H1 (cell line): ENCODE measurements at regions not wholly inside any gene's neighbourhood (a gene's known extent, or its start where the extent isn't known, plus 50 kb on each side); places are given as distances from the start of the nearest gene placed in this dataset.

Experiments
- ASH2L ChIP-seq: fragments of 200-600, 300-600 bp; sonication (generic); IDR thresholded peaks from one replicate; pipeline ENCODE4 v1.7.1; 2017; ENCODE audit warnings: low read length
- CEBPB ChIP-seq: IDR thresholded peaks from 2 replicates; pipeline ENCODE4 v1.6.1; 2012; ENCODE audit warnings: low read depth, low read length
- PHF8 ChIP-seq: fragments of 200-600 bp; sonication (generic); conservative IDR thresholded peaks from 2 replicates; pipeline ENCODE4 v1.7.1; 2012; ENCODE audit warnings: low read depth, mild to moderate bottlenecking, inconsistent platforms, low read length, moderate library complexity
- RBBP5 ChIP-seq: IDR thresholded peaks from 2 replicates; pipeline ENCODE4 v1.7.1; 2012; ENCODE audit warnings: low read depth, mild to moderate bottlenecking, inconsistent platforms, low read length, moderate library complexity, borderline replicate concordance
- SIN3A ChIP-seq, 2 experiments: IDR thresholded peaks in 1 of 2; conservative IDR thresholded peaks in 1 of 2; 2 replicates each; pipeline ENCODE4 v1.6.1; 2011 to 2012; ENCODE audit warnings: low read length in 2 of 2, improper control_type of control experiment in 1 of 2, low read depth in 1 of 2, mild to moderate bottlenecking in 1 of 2
- SUZ12 ChIP-seq: fragments of 200-600 bp; sonication (generic); IDR thresholded peaks from 2 replicates; pipeline ENCODE4 v1.6.1; 2012; ENCODE audit warnings: mild to moderate bottlenecking, inconsistent platforms, low read length, moderate library complexity, mixed read lengths

DNA sequence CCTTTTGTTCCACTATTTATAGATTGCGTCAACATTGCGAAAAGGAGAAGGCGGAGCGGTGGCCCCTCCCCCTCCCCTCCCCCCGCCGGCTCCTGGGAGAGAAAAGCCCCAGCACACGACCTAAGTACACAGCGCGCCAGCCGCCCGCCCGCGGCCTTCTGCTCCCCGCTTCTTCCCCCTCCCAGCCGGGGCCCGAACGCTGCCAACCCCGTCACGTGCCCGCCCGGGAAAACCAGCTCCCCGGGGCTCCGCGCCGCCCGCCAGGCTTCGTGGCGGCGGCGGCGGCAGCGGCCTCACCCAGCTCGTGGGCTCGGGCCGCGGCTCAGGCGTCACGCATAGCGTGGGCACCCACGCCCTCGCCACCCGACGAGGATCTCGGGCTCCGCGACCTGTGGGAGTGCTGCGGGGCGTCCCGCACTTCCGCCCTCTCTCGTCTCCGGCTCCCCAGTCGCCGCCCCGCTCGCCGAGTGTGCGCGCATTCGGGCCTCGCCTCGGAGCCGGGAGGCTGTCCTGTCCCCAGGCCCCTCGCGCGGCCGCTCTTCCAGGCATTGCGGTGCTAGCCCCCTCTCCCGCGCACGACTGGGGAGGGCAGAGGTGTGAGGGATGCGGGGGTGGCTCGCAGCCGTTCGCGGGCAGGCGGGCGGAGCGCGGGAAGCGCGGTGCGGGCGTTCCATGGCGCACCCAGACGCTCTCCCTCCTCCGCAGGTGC is 110.5 kb downstream of the KCNRG start (continued):
- peak; percentile 88 for TF ChIP-seq ASH2L
- TF ChIP-seq RBBP5, result peak; percentile 96; the same call in 1 of the 2 replicates
- peak; percentile 44; the same call in 1 of the 2 replicates for TF ChIP-seq PHF8
- TF ChIP-seq SUZ12, result no peak
- TF ChIP-seq CEBPB, result peak; percentile 41; the same call in 1 of the 2 replicates
- TF ChIP-seq SIN3A (conservative IDR thresholded peaks at IDR 0.05 in 1 of 2, IDR thresholded peaks at IDR 0.05 in 1 of 2; ENCODE audit: low read depth in 1 of 2, low read length in 2 of 2), result 0 out of 4 replicates have a peak, but pooled peaks of 1 of the 2 experiments have one; percentile 29
